ENCODE measurements at regions not wholly inside any gene's neighbourhood (a gene's known extent, or its start where the extent isn't known, plus 50 kb on each side); places are given as distances from the start of the nearest gene placed in this dataset.

DNA sequence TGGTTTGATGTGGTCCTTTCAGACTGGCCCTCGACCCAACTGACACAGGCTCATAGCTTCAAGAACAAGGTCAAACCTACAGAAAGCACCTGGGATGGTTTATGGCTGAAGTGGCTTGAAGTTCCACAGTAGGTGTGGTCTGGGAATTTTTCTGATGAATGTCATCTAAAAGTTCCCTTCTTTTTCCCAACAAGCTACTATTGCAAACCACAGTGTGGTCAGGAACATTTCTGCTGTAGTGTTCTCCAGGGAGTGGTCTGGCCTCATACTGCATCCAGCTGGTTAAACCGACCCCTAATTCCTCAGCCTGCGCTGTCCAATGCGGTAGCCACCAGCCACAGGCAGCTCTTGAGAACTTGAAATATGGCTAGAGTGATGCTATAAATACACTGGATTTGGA lies 92.7 kb downstream of the FAM124B start:
- no peak for TF ChIP-seq EZH2 (IDR thresholded peaks at IDR 0.05; ENCODE audit: low read length)
- no peak for TF ChIP-seq CTCF (optimal IDR thresholded peaks at IDR 0.05 in 1 of 3, IDR thresholded peaks at IDR 0.05 in 1 of 3, conservative IDR thresholded peaks at IDR 0.05 in 1 of 3; ENCODE audit: extremely low read depth in 1 of 3, insufficient read depth in 2 of 3, low read length in 3 of 3)
- no peaks in the 10 kb centered on the region for H3K36me3 ChIP-seq (ENCODE audit: control insufficient read depth in 2 of 2, extremely low read depth in 1 of 2, insufficient read depth in 2 of 2, low read length in 2 of 2)
- H2AFZ ChIP-seq (ENCODE audit: control insufficient read depth, low read length), result no peak overlapping the region
- H3K4me1 ChIP-seq (ENCODE audit: control insufficient read depth, extremely low read depth, insufficient read depth, low read length), result no peaks in the 10 kb centered on the region
- no peak for FAIRE-seq
- no peaks in the 10 kb centered on the region for H4K20me1 ChIP-seq (ENCODE audit: control insufficient read depth, extremely low read depth, insufficient read depth, low read length)
- no peaks in the 10 kb centered on the region for H3K9me3 ChIP-seq (ENCODE audit: control insufficient read depth, low read depth, low read length)
- no peaks in the 10 kb centered on the region for H3K79me2 ChIP-seq (ENCODE audit: control insufficient read depth, insufficient read depth, low read length)
- H3K9ac ChIP-seq (ENCODE audit: control insufficient read depth, extremely low read depth, insufficient read depth, low read length), result no peak overlapping the region
- H3K4me2 ChIP-seq (ENCODE audit: control insufficient read depth, extremely low read depth, insufficient read depth, low read depth, low read length), result no peak overlapping the region
- H3K4me3 ChIP-seq (ENCODE audit: control insufficient read depth in 2 of 3, extremely low read depth in 1 of 3, insufficient read depth in 2 of 3, low read depth in 1 of 3, low read length in 3 of 3), result no peak overlapping the region
- dilution Hi-C loops (cut with MboI; ENCODE audit: extremely low pct_ligation_motif_present, low sequenced_read_pairs), result no loop called here
- H3K27ac ChIP-seq (ENCODE audit: control insufficient read depth, insufficient read depth, low read length), result no peak overlapping the region
- no peaks in the 10 kb centered on the region for H3K27me3 ChIP-seq (ENCODE audit: control insufficient read depth, extremely low read depth, insufficient read depth, low read length)
- DNase-seq (ENCODE audit: low read depth, low spot score), result no peak
- no peaks in the 10 kb centered on the region for H3K9me1 ChIP-seq (ENCODE audit: control insufficient read depth, extremely low read depth, insufficient read depth, low read length)

DNA sequence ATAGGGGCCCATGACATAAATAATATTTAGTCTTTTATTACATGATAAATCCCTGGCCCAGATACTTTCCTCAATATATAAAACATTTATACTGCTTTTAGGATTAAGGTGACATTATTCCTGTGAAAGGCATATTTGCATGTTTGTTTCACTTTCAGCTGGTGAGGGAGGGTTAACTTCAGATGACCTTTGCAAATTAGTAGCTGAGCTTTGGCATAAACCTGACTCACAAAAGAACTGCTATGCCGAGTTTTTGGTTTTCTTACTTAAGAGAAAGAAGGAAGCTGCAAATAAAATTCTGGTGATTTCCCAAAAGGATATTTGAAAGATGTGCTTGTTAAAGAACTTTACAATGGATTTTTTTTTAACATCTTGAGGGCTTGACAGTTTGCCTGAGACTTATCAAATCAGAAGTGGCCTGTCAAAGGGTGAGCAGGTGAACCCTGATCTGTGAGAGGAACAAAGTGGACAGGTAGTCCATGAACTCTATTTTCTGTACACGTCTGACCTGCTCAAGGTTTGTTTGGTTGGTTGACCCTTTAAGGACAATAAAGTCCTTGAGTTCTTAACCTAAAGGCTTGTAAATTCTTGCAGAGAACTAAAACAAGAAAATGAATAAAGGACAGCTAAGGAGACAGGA lies 93.5 kb downstream of the FAM124B start:
- no peaks in the 10 kb centered on the region for H3K36me3 ChIP-seq (ENCODE audit: control insufficient read depth in 2 of 2, extremely low read depth in 1 of 2, insufficient read depth in 2 of 2, low read length in 2 of 2)
- DNase-seq (ENCODE audit: low read depth, low spot score), result no peak
- H3K4me3 ChIP-seq (ENCODE audit: control insufficient read depth in 2 of 3, extremely low read depth in 1 of 3, insufficient read depth in 2 of 3, low read depth in 1 of 3, low read length in 3 of 3), result no peak overlapping the region
- no peaks in the 10 kb centered on the region for H3K9me1 ChIP-seq (ENCODE audit: control insufficient read depth, extremely low read depth, insufficient read depth, low read length)
- H4K20me1 ChIP-seq (ENCODE audit: control insufficient read depth, extremely low read depth, insufficient read depth, low read length), result no peaks in the 10 kb centered on the region
- no peak overlapping the region for H2AFZ ChIP-seq (ENCODE audit: control insufficient read depth, low read length)
- no peak overlapping the region for H3K9ac ChIP-seq (ENCODE audit: control insufficient read depth, extremely low read depth, insufficient read depth, low read length)
- no peaks in the 10 kb centered on the region for H3K79me2 ChIP-seq (ENCODE audit: control insufficient read depth, insufficient read depth, low read length)
- no peaks in the 10 kb centered on the region for H3K4me1 ChIP-seq (ENCODE audit: control insufficient read depth, extremely low read depth, insufficient read depth, low read length)
- no peak for TF ChIP-seq EZH2 (IDR thresholded peaks at IDR 0.05; ENCODE audit: low read length)
- TF ChIP-seq CTCF (optimal IDR thresholded peaks at IDR 0.05 in 1 of 3, IDR thresholded peaks at IDR 0.05 in 1 of 3, conservative IDR thresholded peaks at IDR 0.05 in 1 of 3; ENCODE audit: extremely low read depth in 1 of 3, insufficient read depth in 2 of 3, low read length in 3 of 3), result no peak
- no peak overlapping the region for H3K4me2 ChIP-seq (ENCODE audit: control insufficient read depth, extremely low read depth, insufficient read depth, low read depth, low read length)
- dilution Hi-C loops (cut with MboI; ENCODE audit: extremely low pct_ligation_motif_present, low sequenced_read_pairs), result no loop called here
- H3K9me3 ChIP-seq (ENCODE audit: control insufficient read depth, low read depth, low read length), result no peaks in the 10 kb centered on the region
- FAIRE-seq, result no peak
- H3K27me3 ChIP-seq (ENCODE audit: control insufficient read depth, extremely low read depth, insufficient read depth, low read length), result no peaks in the 10 kb centered on the region
- no peak overlapping the region for H3K27ac ChIP-seq (ENCODE audit: control insufficient read depth, insufficient read depth, low read length)
